A673 (cell line): ENCODE measurements at regions not wholly inside any gene's neighbourhood (a gene's known extent, or its start where the extent isn't known, plus 50 kb on each side); places are given as distances from the start of the nearest gene placed in this dataset.

Experiments used
- EZH2 ChIP-seq: fragments of 200-600 bp; sonication (generic); IDR thresholded peaks from 2 replicates; pipeline ENCODE4 v1.6.1; 2017; ENCODE audit warnings: borderline replicate concordance, low read depth, mild to moderate bottlenecking, mixed read lengths, antibody characterized with exemption, low read length; ENCODE audit not compliant: poor library complexity, severe bottlenecking
- TF ChIP-seq, protein P1 (sequence below): fragments of 300-800, 200-600 bp; sonication (generic); conservative IDR thresholded peaks from 2 replicates; pipeline ENCODE4 v1.5.1; 2017; ENCODE audit warnings: low read depth, mild to moderate bottlenecking, antibody characterized with exemption, low read length, moderate library complexity, mixed read lengths

DNA sequence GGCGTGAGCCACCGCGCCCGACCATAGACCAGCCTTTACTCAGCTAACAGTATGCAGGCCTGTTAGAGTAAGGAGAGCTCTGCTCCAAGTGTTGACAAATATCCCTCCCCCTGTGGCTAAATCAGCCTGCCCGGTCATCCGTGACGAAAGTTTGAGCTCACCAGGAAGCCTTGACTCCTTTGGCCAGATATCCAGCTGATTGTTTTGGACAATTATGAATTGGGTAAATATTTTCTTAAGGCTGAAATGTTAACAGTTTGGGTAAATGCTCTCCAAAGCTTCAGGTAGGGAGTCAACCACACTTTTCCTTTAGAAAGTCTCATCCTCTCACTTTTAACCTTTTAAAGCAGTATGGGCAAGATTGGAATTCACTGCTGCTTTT is 157.9 kb downstream of the PAWR start:
- TF ChIP-seq, protein P1, sequence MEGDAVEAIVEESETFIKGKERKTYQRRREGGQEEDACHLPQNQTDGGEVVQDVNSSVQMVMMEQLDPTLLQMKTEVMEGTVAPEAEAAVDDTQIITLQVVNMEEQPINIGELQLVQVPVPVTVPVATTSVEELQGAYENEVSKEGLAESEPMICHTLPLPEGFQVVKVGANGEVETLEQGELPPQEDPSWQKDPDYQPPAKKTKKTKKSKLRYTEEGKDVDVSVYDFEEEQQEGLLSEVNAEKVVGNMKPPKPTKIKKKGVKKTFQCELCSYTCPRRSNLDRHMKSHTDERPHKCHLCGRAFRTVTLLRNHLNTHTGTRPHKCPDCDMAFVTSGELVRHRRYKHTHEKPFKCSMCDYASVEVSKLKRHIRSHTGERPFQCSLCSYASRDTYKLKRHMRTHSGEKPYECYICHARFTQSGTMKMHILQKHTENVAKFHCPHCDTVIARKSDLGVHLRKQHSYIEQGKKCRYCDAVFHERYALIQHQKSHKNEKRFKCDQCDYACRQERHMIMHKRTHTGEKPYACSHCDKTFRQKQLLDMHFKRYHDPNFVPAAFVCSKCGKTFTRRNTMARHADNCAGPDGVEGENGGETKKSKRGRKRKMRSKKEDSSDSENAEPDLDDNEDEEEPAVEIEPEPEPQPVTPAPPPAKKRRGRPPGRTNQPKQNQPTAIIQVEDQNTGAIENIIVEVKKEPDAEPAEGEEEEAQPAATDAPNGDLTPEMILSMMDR: no peak
- TF ChIP-seq EZH2: no peak
